ENCODE measurements at regions not wholly inside any gene's neighbourhood (a gene's known extent, or its start where the extent isn't known, plus 50 kb on each side); places are given as distances from the start of the nearest gene placed in this dataset.
A peak's percentile ranks its signal among the peaks of the same experiment; 100 is the strongest.

GRCh38 chr1:67563684-67564083, 121.3 kb upstream of the GADD45A start:
- no peak overlapping the region for H3K4me3 ChIP-seq
- TF ChIP-seq CTCF (IDR thresholded peaks at IDR 0.05) (no peak), POLR2AphosphoS5 (IDR thresholded peaks at IDR 0.05) (no peak), POLR2A (IDR thresholded peaks at IDR 0.05) (no peak), EP300 (IDR thresholded peaks at IDR 0.05) (no peak)
- peak overlapping the region; percentile 67 for H3K27ac ChIP-seq
- WGBS, result 74% methylated on average over 2 of the region's 2 CpGs
- H3K36me3 ChIP-seq, result no peaks in the 10 kb centered on the region
- H3K27me3 ChIP-seq, result no peaks in the 10 kb centered on the region
- no peak for DNase-seq (ENCODE audit: low spot score in 2 of 2)
- H3K9me3 ChIP-seq, result no peaks in the 10 kb centered on the region
- peaks cover 47% of the 10 kb centered on the region for H3K4me1 ChIP-seq

GRCh38 chr1:67564193-67564592, 120.8 kb upstream of the GADD45A start:
- 17% methylated on average over 8 of the region's 8 CpGs for WGBS
- Histone ChIP-seq H3K27ac (peak overlapping the region; percentile 67), H3K27me3 (no peaks in the 10 kb centered on the region), H3K4me3 (no peak overlapping the region), H3K36me3 (no peaks in the 10 kb centered on the region), H3K9me3 (no peaks in the 10 kb centered on the region), H3K4me1 (peaks cover 44% of the 10 kb centered on the region)
- no peak for TF ChIP-seq EP300 (IDR thresholded peaks at IDR 0.05)
- TF ChIP-seq POLR2AphosphoS5 (IDR thresholded peaks at IDR 0.05), result peak in 1 of 3 donors; percentile 35
- DNase-seq (ENCODE audit: low spot score in 2 of 2), result peak in 1 of 2 donors; percentile 81

- Histone ChIP-seq H3K36me3 (no peaks in the 10 kb centered on the region), H3K9me3 (no peaks in the 10 kb centered on the region), H3K4me1 (peaks cover 32% of the 10 kb centered on the region), H3K27ac (no peak overlapping the region), H3K4me3 (no peak overlapping the region), H3K27me3 (no peaks in the 10 kb centered on the region)
- 77% methylated on average over 2 of the region's 2 CpGs for WGBS
- no peak for TF ChIP-seq POLR2AphosphoS5 (IDR thresholded peaks at IDR 0.05)
- TF ChIP-seq CTCF (IDR thresholded peaks at IDR 0.05), result no peak
- TF ChIP-seq POLR2A (IDR thresholded peaks at IDR 0.05), result no peak
- TF ChIP-seq EP300 (IDR thresholded peaks at IDR 0.05), result no peak
- no peak for DNase-seq (ENCODE audit: low spot score in 2 of 2)
Observed at GRCh38 chr1:67566803-67567377, 118.1 kb upstream of the GADD45A start.

GRCh38 chr1:67570486-67571143, 114.4 kb upstream of the GADD45A start:
- TF ChIP-seq CTCF (IDR thresholded peaks at IDR 0.05) (no peak), POLR2A (IDR thresholded peaks at IDR 0.05) (no peak), POLR2AphosphoS5 (IDR thresholded peaks at IDR 0.05) (no peak), EP300 (IDR thresholded peaks at IDR 0.05) (no peak)
- Histone ChIP-seq H3K9me3 (no peaks in the 10 kb centered on the region), H3K27me3 (no peaks in the 10 kb centered on the region), H3K4me3 (no peak overlapping the region), H3K4me1 (peaks cover 28% of the 10 kb centered on the region), H3K36me3 (no peaks in the 10 kb centered on the region), H3K27ac (no peak overlapping the region)
- WGBS, result 55% methylated on average over 8 of the region's 8 CpGs
- DNase-seq (ENCODE audit: low spot score in 2 of 2), result no peak

GRCh38 chr1:67571406-67571805, 113.6 kb upstream of the GADD45A start:
- no peak overlapping the region for H3K27ac ChIP-seq
- peaks cover 30% of the 10 kb centered on the region for H3K4me1 ChIP-seq

GRCh38 chr1:67571901-67572593, 113.0 kb upstream of the GADD45A start:
- Histone ChIP-seq H3K27me3 (no peaks in the 10 kb centered on the region), H3K4me1 (peaks cover 30% of the 10 kb centered on the region), H3K4me3 (no peak overlapping the region), H3K9me3 (no peaks in the 10 kb centered on the region), H3K36me3 (no peaks in the 10 kb centered on the region), H3K27ac (no peak overlapping the region)
- no peak for DNase-seq (ENCODE audit: low spot score in 2 of 2)
- WGBS, result 73% methylated on average over 14 of the region's 14 CpGs
- no peak for TF ChIP-seq EP300 (IDR thresholded peaks at IDR 0.05)
- no peak for TF ChIP-seq POLR2AphosphoS5 (IDR thresholded peaks at IDR 0.05)
- TF ChIP-seq CTCF (IDR thresholded peaks at IDR 0.05), result no peak
- no peak for TF ChIP-seq POLR2A (IDR thresholded peaks at IDR 0.05)

More at GRCh38 chr1:67571406-67571805, 113.6 kb upstream of the GADD45A start:
- Histone ChIP-seq H3K27me3 (no peaks in the 10 kb centered on the region), H3K4me3 (no peak overlapping the region), H3K9me3 (no peaks in the 10 kb centered on the region), H3K36me3 (no peaks in the 10 kb centered on the region)
- no peak for DNase-seq (ENCODE audit: low spot score in 2 of 2)
- no peak for TF ChIP-seq POLR2AphosphoS5 (IDR thresholded peaks at IDR 0.05)
